Spleen (tissue), 11 donors: ENCODE measurements at regions not wholly inside any gene's neighbourhood (a gene's known extent, or its start where the extent isn't known, plus 50 kb on each side); places are given as distances from the start of the nearest gene placed in this dataset.

ENCODE experiments used
- DNase-seq: peaks from one replicate; pipeline ENCODE4 v3.0.0-alpha.2; 2020
- H3K27ac ChIP-seq, 8 donors: fragments of 200-600 bp; sonication (generic) in 7 of 8; 1 replicate in 4 of 8; 2 replicates in 4 of 8; pipeline versions ENCODE4 v1.5.0 to v1.8.0; 2016 to 2021; ENCODE audit warnings: inconsistent platforms in 4 of 8, mild to moderate bottlenecking in 4 of 8, moderate library complexity in 1 of 8
- H3K27me3 ChIP-seq, 7 donors: fragments of 200-600 bp; sonication (generic) in 6 of 7; replicated peaks in 1 of 7; 1 replicate in 4 of 7; 2 replicates in 3 of 7; pipeline versions ENCODE4 v1.5.0 to v1.8.0; 2016 to 2021; ENCODE audit warnings: inconsistent platforms in 3 of 7, mild to moderate bottlenecking in 1 of 7
- H3K36me3 ChIP-seq, 6 donors: fragments of 200-600 bp; sonication (generic) in 5 of 6; 1 replicate in 4 of 6; 2 replicates in 2 of 6; pipeline versions ENCODE4 v1.5.0 to v1.8.0; 2016 to 2021; ENCODE audit warnings: inconsistent platforms in 2 of 6
- H3K4me1 ChIP-seq, 6 donors: fragments of 200-600 bp; sonication (generic) in 5 of 6; 1 replicate in 3 of 6; 2 replicates in 3 of 6; pipeline versions ENCODE4 v1.5.0 to v1.8.0; 2016 to 2021; ENCODE audit warnings: inconsistent platforms in 3 of 6
- H3K4me3 ChIP-seq, 8 donors: fragments of 200-600 bp; sonication (generic) in 7 of 8; 1 replicate in 4 of 8; 2 replicates in 4 of 8; pipeline versions ENCODE4 v1.5.0 to v1.8.0; 2016 to 2021; ENCODE audit warnings: inconsistent platforms in 4 of 8, mild to moderate bottlenecking in 4 of 8, moderate library complexity in 2 of 8
- H3K9me3 ChIP-seq, 8 donors: fragments of 200-600 bp; sonication (generic) in 7 of 8; 1 replicate in 4 of 8; 2 replicates in 4 of 8; pipeline versions ENCODE4 v1.5.0 to v1.8.0; 2016 to 2021; ENCODE audit warnings: inconsistent platforms in 4 of 8
- POLR2A ChIP-seq, 3 donors: fragments of 450-650 bp; IDR thresholded peaks; one replicate each; pipeline ENCODE4 v1.5.1; 2017; ENCODE audit warnings: antibody characterized with exemption in 3 of 3, mild to moderate bottlenecking in 1 of 3
- POLR2AphosphoS5 ChIP-seq, 3 donors: sonication (generic); formaldehyde crosslinking; IDR thresholded peaks; one replicate each; pipeline ENCODE4 v1.5.1; 2017; ENCODE audit warnings: antibody characterized with exemption in 3 of 3
- WGBS, 5 donors: extraction: QIAGEN DNeasy Blood & Tissue Kit in 3 of 5; methylation state at CpG; one replicate each; pipeline versions ENCODE4 v1.1.5 to v1.1.7; 2013 to 2018; 5-methylcytosine and 5-hydroxymethylcytosine counted together
- intact Hi-C: fragments of 100-400 bp; cut with DNase I; formaldehyde crosslinking; loops from one replicate; pipeline ENCODE4 v1.15.0; 2023; ENCODE audit warnings: low total_unique reads
- TF ChIP-seq, protein P1 (sequence below), 11 experiments: fragments of 200-600 bp in 7 of 11; fragments of 450-650 bp in 4 of 11; sonication (generic) in 4 of 11; IDR thresholded peaks in 8 of 11; conservative IDR thresholded peaks in 3 of 11; 1 replicate in 7 of 11; 2 replicates in 4 of 11; pipeline versions ENCODE4 v1.4.0 to v1.8.0; 2016 to 2021; ENCODE audit warnings: antibody characterized with exemption in 11 of 11, inconsistent platforms in 4 of 11, mild to moderate bottlenecking in 1 of 11
- donor health status: healthy with polysubstance abuse.
- donor health status: DM: no; HTN: no; CAD: no; lungs with moderate emphysema.
- donor health status: DM: no; HTN: no; CAD: no.
- donor health status: Bipolar disorder and iron deficiency.
- donor health status: healthy.
- donor health status: DM: no; HTN: no; CAD: no.
- donor health status: DM: yes; HTN: yes; CAD: no.

DNA sequence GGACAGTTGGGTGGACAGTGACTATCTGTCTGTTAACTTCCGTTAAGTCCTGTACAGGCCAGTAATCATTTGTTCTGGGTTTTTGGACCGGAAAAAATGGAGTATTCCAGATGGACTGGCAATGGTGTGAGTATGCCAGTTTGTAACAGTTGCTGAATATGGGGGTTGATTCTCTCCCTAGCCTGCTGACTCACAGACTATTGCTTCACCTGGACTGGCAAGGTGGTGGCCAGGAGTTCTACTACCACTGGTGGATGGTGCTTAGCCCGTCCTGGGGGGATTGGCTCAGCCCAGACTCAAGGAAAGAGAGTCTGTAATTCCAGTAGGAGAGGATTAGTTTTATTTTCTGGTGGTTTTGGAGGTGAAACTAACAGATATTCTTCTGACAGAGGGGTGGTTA lies 343.8 kb upstream of the USP9Y start:
- TF ChIP-seq, protein P1, sequence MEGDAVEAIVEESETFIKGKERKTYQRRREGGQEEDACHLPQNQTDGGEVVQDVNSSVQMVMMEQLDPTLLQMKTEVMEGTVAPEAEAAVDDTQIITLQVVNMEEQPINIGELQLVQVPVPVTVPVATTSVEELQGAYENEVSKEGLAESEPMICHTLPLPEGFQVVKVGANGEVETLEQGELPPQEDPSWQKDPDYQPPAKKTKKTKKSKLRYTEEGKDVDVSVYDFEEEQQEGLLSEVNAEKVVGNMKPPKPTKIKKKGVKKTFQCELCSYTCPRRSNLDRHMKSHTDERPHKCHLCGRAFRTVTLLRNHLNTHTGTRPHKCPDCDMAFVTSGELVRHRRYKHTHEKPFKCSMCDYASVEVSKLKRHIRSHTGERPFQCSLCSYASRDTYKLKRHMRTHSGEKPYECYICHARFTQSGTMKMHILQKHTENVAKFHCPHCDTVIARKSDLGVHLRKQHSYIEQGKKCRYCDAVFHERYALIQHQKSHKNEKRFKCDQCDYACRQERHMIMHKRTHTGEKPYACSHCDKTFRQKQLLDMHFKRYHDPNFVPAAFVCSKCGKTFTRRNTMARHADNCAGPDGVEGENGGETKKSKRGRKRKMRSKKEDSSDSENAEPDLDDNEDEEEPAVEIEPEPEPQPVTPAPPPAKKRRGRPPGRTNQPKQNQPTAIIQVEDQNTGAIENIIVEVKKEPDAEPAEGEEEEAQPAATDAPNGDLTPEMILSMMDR (IDR thresholded peaks at IDR 0.05 in 8 of 11, conservative IDR thresholded peaks at IDR 0.05 in 3 of 11) = no peak
- TF ChIP-seq POLR2A (IDR thresholded peaks at IDR 0.05) (no peak), POLR2AphosphoS5 (IDR thresholded peaks at IDR 0.05) (no peak)
- Histone ChIP-seq H3K4me3 (no peak overlapping the region), H3K36me3 (no peaks in the 10 kb centered on the region), H3K4me1 (no peaks in the 10 kb centered on the region), H3K27me3 (no peaks in the 10 kb centered on the region), H3K9me3 (no peaks in the 10 kb centered on the region), H3K27ac (no peak overlapping the region)
- intact Hi-C loops = no loop called here
- no peak for DNase-seq
- WGBS, 5 donors = 73 to 95% (median 79%) methylated on average over 3 of the region's 3 CpGs; no CpG with 5 or more reads in 2 of the 5 donors

DNA sequence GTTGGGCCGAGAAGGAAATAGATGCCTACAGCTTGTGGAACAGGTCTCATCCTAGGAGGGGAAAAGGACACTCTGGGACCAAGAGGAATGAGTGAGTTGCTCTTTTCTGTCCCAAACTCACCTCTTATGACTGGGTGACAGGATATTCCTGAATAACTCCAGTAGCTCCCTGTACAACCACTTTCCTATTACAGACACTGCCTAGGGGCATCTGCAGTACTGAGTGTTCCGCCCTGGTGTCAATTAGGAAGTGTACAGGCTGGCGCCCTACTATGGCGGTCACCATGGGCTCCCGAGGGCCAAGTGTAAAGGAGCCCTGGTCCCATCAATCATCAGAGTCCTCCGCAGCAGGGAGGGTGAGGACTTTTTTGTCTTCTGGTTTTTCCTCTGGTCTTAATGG lies 343.4 kb upstream of the USP9Y start:
- intact Hi-C loops = no loop called here
- no peak overlapping the region for H3K4me3 ChIP-seq
- TF ChIP-seq, protein P1 (IDR thresholded peaks at IDR 0.05 in 8 of 11, conservative IDR thresholded peaks at IDR 0.05 in 3 of 11) = no peak
- TF ChIP-seq POLR2AphosphoS5 (IDR thresholded peaks at IDR 0.05) (no peak), POLR2A (IDR thresholded peaks at IDR 0.05) (no peak)
- H3K27me3 ChIP-seq = no peaks in the 10 kb centered on the region
- H3K36me3 ChIP-seq = no peaks in the 10 kb centered on the region
- DNase-seq = no peak
- 88 to 97% (median 91%) methylated on average over 6 of the region's 6 CpGs; no CpG with 5 or more reads in 2 of the 5 donors for WGBS, 5 donors
- no peaks in the 10 kb centered on the region for H3K9me3 ChIP-seq
- no peak overlapping the region for H3K27ac ChIP-seq
- no peaks in the 10 kb centered on the region for H3K4me1 ChIP-seq

DNA sequence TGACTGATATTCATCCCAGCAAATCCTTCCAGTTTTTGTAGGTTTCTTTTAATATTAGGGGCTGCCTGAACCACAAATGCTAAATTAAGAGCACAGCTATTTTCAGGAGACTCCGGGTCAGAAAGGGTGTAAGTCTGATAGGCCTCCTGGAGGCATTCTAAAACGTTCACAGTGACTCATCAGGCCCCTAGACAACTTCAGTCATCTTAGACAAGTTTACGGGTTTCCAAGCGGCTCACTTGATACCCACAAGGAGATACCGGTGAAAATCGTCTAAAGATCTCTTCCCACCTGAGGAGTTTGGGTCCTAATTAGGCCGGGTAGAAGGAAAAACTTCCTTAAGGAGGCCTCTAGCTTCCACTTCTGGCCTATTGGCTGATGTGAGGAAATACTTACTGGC lies 342.7 kb upstream of the USP9Y start:
- Histone ChIP-seq H3K9me3 (no peaks in the 10 kb centered on the region), H3K4me1 (no peaks in the 10 kb centered on the region), H3K27ac (no peak overlapping the region), H3K36me3 (no peaks in the 10 kb centered on the region), H3K4me3 (no peak overlapping the region), H3K27me3 (no peaks in the 10 kb centered on the region)
- 73 to 88% (median 74%) methylated on average over 7 of the region's 7 CpGs; no CpG with 5 or more reads in 2 of the 5 donors for WGBS, 5 donors
- intact Hi-C loops = no loop called here
- no peak for DNase-seq
- TF ChIP-seq POLR2AphosphoS5 (IDR thresholded peaks at IDR 0.05) (no peak), POLR2A (IDR thresholded peaks at IDR 0.05) (no peak)
- TF ChIP-seq, protein P1 (IDR thresholded peaks at IDR 0.05 in 8 of 11, conservative IDR thresholded peaks at IDR 0.05 in 3 of 11) = no peak

DNA sequence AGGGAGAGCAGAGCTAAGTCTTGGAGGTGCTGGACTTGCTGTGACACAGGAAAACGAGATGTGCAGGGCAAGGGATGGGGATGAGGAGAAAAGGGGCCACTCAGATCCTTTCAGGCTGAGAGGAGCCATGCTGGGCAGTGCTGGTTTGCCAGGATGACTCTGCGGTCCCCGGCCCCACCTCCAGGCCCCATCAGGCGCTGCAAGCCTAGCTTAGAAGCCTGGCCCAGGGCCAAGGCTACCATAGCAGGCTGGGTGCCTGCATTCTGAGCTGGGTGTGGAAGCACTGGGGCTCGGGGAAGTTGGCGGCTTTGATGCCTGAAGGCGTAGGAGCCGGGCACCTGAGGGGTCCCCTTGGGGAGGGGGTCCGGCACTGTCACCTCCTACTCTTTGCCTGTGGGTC lies 341.2 kb upstream of the USP9Y start:
- no peaks in the 10 kb centered on the region for H3K27me3 ChIP-seq
- no peaks in the 10 kb centered on the region for H3K36me3 ChIP-seq
- H3K27ac ChIP-seq = no peak overlapping the region
- TF ChIP-seq, protein P1 (IDR thresholded peaks at IDR 0.05 in 8 of 11, conservative IDR thresholded peaks at IDR 0.05 in 3 of 11) = no peak
- no peak for TF ChIP-seq POLR2A (IDR thresholded peaks at IDR 0.05)
- no peak for TF ChIP-seq POLR2AphosphoS5 (IDR thresholded peaks at IDR 0.05)
- no peaks in the 10 kb centered on the region for H3K9me3 ChIP-seq
- H3K4me1 ChIP-seq = no peaks in the 10 kb centered on the region
- no peak for DNase-seq
- 35 to 42% (median 35%) methylated on average over 6 to 9 of the region's 9 CpGs; no CpG with 5 or more reads in 2 of the 5 donors for WGBS, 5 donors
- no peak overlapping the region for H3K4me3 ChIP-seq
- intact Hi-C loops = no loop called here
